HT-29 (cell line): ENCODE measurements at regions not wholly inside any gene's neighbourhood (a gene's known extent, or its start where the extent isn't known, plus 50 kb on each side); places are given as distances from the start of the nearest gene placed in this dataset.

Experiments
- DNase-seq: peaks from one replicate; pipeline ENCODE4 v3.0.0-alpha.2; 2015; ENCODE audit warnings: low spot score

GRCh38 chr21:35646606-35647005 lies 413.7 kb downstream of the SETD4 start:
- no peak for DNase-seq

GRCh38 chr21:35645991-35646390 lies 414.3 kb downstream of the SETD4 start:
- no peak for DNase-seq

GRCh38 chr21:35644523-35644922 lies 415.8 kb downstream of the SETD4 start:
- DNase-seq: no peak

- no peak for DNase-seq
These were observed 417.1 kb downstream of the SETD4 start for GRCh38 chr21:35643176-35643575.

- DNase-seq: no peak
These were observed 418.9 kb downstream of the SETD4 start for GRCh38 chr21:35641271-35642016.

- DNase-seq: no peak
These were observed 422.9 kb downstream of the SETD4 start for GRCh38 chr21:35637431-35637830.

- DNase-seq: no peak
These were observed 424.3 kb downstream of the SETD4 start for GRCh38 chr21:35635994-35636393.

- no peak for DNase-seq
These were observed 425.1 kb downstream of the SETD4 start for GRCh38 chr21:35635261-35635660.

GRCh38 chr21:35633501-35633900 lies 426.8 kb downstream of the SETD4 start:
- DNase-seq: no peak

GRCh38 chr21:35632711-35633110 lies 427.6 kb downstream of the SETD4 start:
- no peak for DNase-seq

GRCh38 chr21:35628316-35628715 lies 432.0 kb downstream of the SETD4 start:
- no peak for DNase-seq

- no peak for DNase-seq
These were observed 432.9 kb downstream of the SETD4 start for GRCh38 chr21:35627462-35627861.

- DNase-seq: no peak
These were observed 434.8 kb downstream of the SETD4 start for GRCh38 chr21:35625576-35625975.

- DNase-seq: no peak
These were observed 435.4 kb downstream of the SETD4 start for GRCh38 chr21:35624901-35625300.

- DNase-seq: no peak
These were observed 437.7 kb downstream of the SETD4 start for GRCh38 chr21:35622612-35623011.

GRCh38 chr21:35619184-35619583 lies 441.1 kb downstream of the SETD4 start:
- no peak for DNase-seq

- no peak for DNase-seq
These were observed 442.8 kb downstream of the SETD4 start for GRCh38 chr21:35617491-35617890.

GRCh38 chr21:35616090-35616489 lies 444.2 kb downstream of the SETD4 start:
- DNase-seq: peak; percentile 1

- no peak for DNase-seq
These were observed 445.0 kb downstream of the SETD4 start for GRCh38 chr21:35615325-35615724.

GRCh38 chr21:35614396-35614921 lies 445.9 kb downstream of the SETD4 start:
- no peak for DNase-seq

- no peak for DNase-seq
These were observed 448.6 kb downstream of the SETD4 start for GRCh38 chr21:35611708-35612132.

GRCh38 chr21:35609263-35609662 lies 451.1 kb downstream of the SETD4 start:
- no peak for DNase-seq

- DNase-seq: no peak
These were observed 452.9 kb downstream of the SETD4 start for GRCh38 chr21:35607406-35607805.

GRCh38 chr21:35606578-35606977 lies 453.7 kb downstream of the SETD4 start:
- no peak for DNase-seq
